ENCODE measurements at regions not wholly inside any gene's neighbourhood (a gene's known extent, or its start where the extent isn't known, plus 50 kb on each side); places are given as distances from the start of the nearest gene placed in this dataset.

- WGBS, 2 donors (ENCODE audit: extremely low coverage in 2 of 2, insufficient read length in 2 of 2, insufficient replicate concordance in 1 of 2): no CpG with 5 or more reads among the region's 1 CpG
- H3K18ac ChIP-seq (ENCODE audit: low read length): no peak overlapping the region
- H3K4ac ChIP-seq (ENCODE audit: low read length): no peak overlapping the region
- no peak overlapping the region for H4K91ac ChIP-seq (ENCODE audit: low read depth, low read length, poor library complexity)
- H3K23ac ChIP-seq (ENCODE audit: low read depth, low read length, poor library complexity): no peak overlapping the region
- no peak for DNase-seq (ENCODE audit: low spot score)
- no peak overlapping the region for H2BK15ac ChIP-seq (ENCODE audit: low read length)
- no peaks in the 10 kb centered on the region for H3K36me3 ChIP-seq (replicated peaks in 1 of 2; ENCODE audit: control insufficient read depth in 2 of 2, insufficient read depth in 2 of 2, low read length in 2 of 2)
- H2AK5ac ChIP-seq (ENCODE audit: low read depth, low read length): no peak overlapping the region
- no peak overlapping the region for H2BK5ac ChIP-seq (ENCODE audit: low read length)
- H4K8ac ChIP-seq (ENCODE audit: low read depth, low read length): no peak overlapping the region
- H3K14ac ChIP-seq (ENCODE audit: low read length): no peak overlapping the region
- H3K27ac ChIP-seq (replicated peaks; ENCODE audit: low read length): no peak overlapping the region
- H3K27me3 ChIP-seq (ENCODE audit: control insufficient read depth in 3 of 3, insufficient read depth in 3 of 3, low read depth in 1 of 3, low read length in 3 of 3): no peaks in the 10 kb centered on the region
- no peak overlapping the region for H3K4me2 ChIP-seq (ENCODE audit: insufficient read depth, low read length, poor library complexity, severe bottlenecking)
- no peak overlapping the region for H2AFZ ChIP-seq (ENCODE audit: low read length)
- no peak overlapping the region for H2BK12ac ChIP-seq (ENCODE audit: low read length)
- H3K9me3 ChIP-seq (replicated peaks in 1 of 2; ENCODE audit: control insufficient read depth in 2 of 2, insufficient read depth in 1 of 2, low read depth in 1 of 2, low read length in 2 of 2): no peaks in the 10 kb centered on the region
- no peaks in the 10 kb centered on the region for H3K4me1 ChIP-seq (ENCODE audit: control insufficient read depth in 2 of 2, insufficient read depth in 1 of 2, low read depth in 1 of 2, low read length in 2 of 2)
- H3K4me3 ChIP-seq (ENCODE audit: low read length in 2 of 2): no peak overlapping the region
- H2BK120ac ChIP-seq (ENCODE audit: low read depth, low read length): no peak overlapping the region
- no peak overlapping the region for H3K9ac ChIP-seq (ENCODE audit: low read depth, low read length, poor library complexity)
- H3K79me1 ChIP-seq (ENCODE audit: low read depth, low read length): no peaks in the 10 kb centered on the region
These were observed 62.8 kb upstream of the C1orf87 start for GRCh38 chr1:60136395-60136794.

- no peak overlapping the region for H3K14ac ChIP-seq (ENCODE audit: low read length)
- no peak for DNase-seq (ENCODE audit: low spot score)
- no peak overlapping the region for H3K4me3 ChIP-seq (ENCODE audit: low read length in 2 of 2)
- H3K4ac ChIP-seq (ENCODE audit: low read length): no peak overlapping the region
- H2AK5ac ChIP-seq (ENCODE audit: low read depth, low read length): no peak overlapping the region
- no peak overlapping the region for H3K27ac ChIP-seq (replicated peaks; ENCODE audit: low read length)
- H2BK120ac ChIP-seq (ENCODE audit: low read depth, low read length): no peak overlapping the region
- no peak overlapping the region for H2BK5ac ChIP-seq (ENCODE audit: low read length)
- no peaks in the 10 kb centered on the region for H3K9me3 ChIP-seq (replicated peaks in 1 of 2; ENCODE audit: control insufficient read depth in 2 of 2, insufficient read depth in 1 of 2, low read depth in 1 of 2, low read length in 2 of 2)
- H3K9ac ChIP-seq (ENCODE audit: low read depth, low read length, poor library complexity): no peak overlapping the region
- H2BK12ac ChIP-seq (ENCODE audit: low read length): no peak overlapping the region
- H3K18ac ChIP-seq (ENCODE audit: low read length): no peak overlapping the region
- no peak overlapping the region for H2AFZ ChIP-seq (ENCODE audit: low read length)
- H4K91ac ChIP-seq (ENCODE audit: low read depth, low read length, poor library complexity): no peak overlapping the region
- no peak overlapping the region for H2BK15ac ChIP-seq (ENCODE audit: low read length)
- H3K4me2 ChIP-seq (ENCODE audit: insufficient read depth, low read length, poor library complexity, severe bottlenecking): no peak overlapping the region
- no CpG with 5 or more reads among the region's 2 CpGs for WGBS, 2 donors (ENCODE audit: extremely low coverage in 2 of 2, insufficient read length in 2 of 2, insufficient replicate concordance in 1 of 2)
- H3K23ac ChIP-seq (ENCODE audit: low read depth, low read length, poor library complexity): no peak overlapping the region
- no peaks in the 10 kb centered on the region for H3K4me1 ChIP-seq (ENCODE audit: control insufficient read depth in 2 of 2, insufficient read depth in 1 of 2, low read depth in 1 of 2, low read length in 2 of 2)
- H3K79me1 ChIP-seq (ENCODE audit: low read depth, low read length): no peaks in the 10 kb centered on the region
- H3K27me3 ChIP-seq (ENCODE audit: control insufficient read depth in 3 of 3, insufficient read depth in 3 of 3, low read depth in 1 of 3, low read length in 3 of 3): no peaks in the 10 kb centered on the region
- no peak overlapping the region for H4K8ac ChIP-seq (ENCODE audit: low read depth, low read length)
- no peaks in the 10 kb centered on the region for H3K36me3 ChIP-seq (replicated peaks in 1 of 2; ENCODE audit: control insufficient read depth in 2 of 2, insufficient read depth in 2 of 2, low read length in 2 of 2)
These were observed 61.1 kb upstream of the C1orf87 start for GRCh38 chr1:60134716-60135115.

GRCh38 chr1:60133848-60134247 lies 60.3 kb upstream of the C1orf87 start:
- no peaks in the 10 kb centered on the region for H3K4me1 ChIP-seq (ENCODE audit: control insufficient read depth in 2 of 2, insufficient read depth in 1 of 2, low read depth in 1 of 2, low read length in 2 of 2)
- no peak overlapping the region for H3K4me3 ChIP-seq (ENCODE audit: low read length in 2 of 2)
- no peak overlapping the region for H3K18ac ChIP-seq (ENCODE audit: low read length)
- no peak overlapping the region for H3K4ac ChIP-seq (ENCODE audit: low read length)
- H3K36me3 ChIP-seq (replicated peaks in 1 of 2; ENCODE audit: control insufficient read depth in 2 of 2, insufficient read depth in 2 of 2, low read length in 2 of 2): no peaks in the 10 kb centered on the region
- no peak overlapping the region for H2BK120ac ChIP-seq (ENCODE audit: low read depth, low read length)
- H2AK5ac ChIP-seq (ENCODE audit: low read depth, low read length): no peak overlapping the region
- H3K23ac ChIP-seq (ENCODE audit: low read depth, low read length, poor library complexity): no peak overlapping the region
- H3K27ac ChIP-seq (replicated peaks; ENCODE audit: low read length): no peak overlapping the region
- no peak overlapping the region for H3K9ac ChIP-seq (ENCODE audit: low read depth, low read length, poor library complexity)
- no peaks in the 10 kb centered on the region for H3K27me3 ChIP-seq (ENCODE audit: control insufficient read depth in 3 of 3, insufficient read depth in 3 of 3, low read depth in 1 of 3, low read length in 3 of 3)
- H2AFZ ChIP-seq (ENCODE audit: low read length): no peak overlapping the region
- no peak overlapping the region for H2BK12ac ChIP-seq (ENCODE audit: low read length)
- no peaks in the 10 kb centered on the region for H3K9me3 ChIP-seq (replicated peaks in 1 of 2; ENCODE audit: control insufficient read depth in 2 of 2, insufficient read depth in 1 of 2, low read depth in 1 of 2, low read length in 2 of 2)
- H3K14ac ChIP-seq (ENCODE audit: low read length): no peak overlapping the region
- H3K4me2 ChIP-seq (ENCODE audit: insufficient read depth, low read length, poor library complexity, severe bottlenecking): no peak overlapping the region
- H4K91ac ChIP-seq (ENCODE audit: low read depth, low read length, poor library complexity): no peak overlapping the region
- no peak for DNase-seq (ENCODE audit: low spot score)
- H3K79me1 ChIP-seq (ENCODE audit: low read depth, low read length): no peaks in the 10 kb centered on the region
- no peak overlapping the region for H4K8ac ChIP-seq (ENCODE audit: low read depth, low read length)
- H2BK15ac ChIP-seq (ENCODE audit: low read length): no peak overlapping the region
- H2BK5ac ChIP-seq (ENCODE audit: low read length): no peak overlapping the region

- no peaks in the 10 kb centered on the region for H3K36me3 ChIP-seq (replicated peaks in 1 of 2; ENCODE audit: control insufficient read depth in 2 of 2, insufficient read depth in 2 of 2, low read length in 2 of 2)
- DNase-seq (ENCODE audit: low spot score): no peak
- H3K4me1 ChIP-seq (ENCODE audit: control insufficient read depth in 2 of 2, insufficient read depth in 1 of 2, low read depth in 1 of 2, low read length in 2 of 2): no peaks in the 10 kb centered on the region
- H4K8ac ChIP-seq (ENCODE audit: low read depth, low read length): no peak overlapping the region
- H4K91ac ChIP-seq (ENCODE audit: low read depth, low read length, poor library complexity): no peak overlapping the region
- H3K9me3 ChIP-seq (replicated peaks in 1 of 2; ENCODE audit: control insufficient read depth in 2 of 2, insufficient read depth in 1 of 2, low read depth in 1 of 2, low read length in 2 of 2): no peaks in the 10 kb centered on the region
- H2AK5ac ChIP-seq (ENCODE audit: low read depth, low read length): no peak overlapping the region
- no peak overlapping the region for H2BK15ac ChIP-seq (ENCODE audit: low read length)
- H3K4me3 ChIP-seq (ENCODE audit: low read length in 2 of 2): no peak overlapping the region
- no peak overlapping the region for H3K18ac ChIP-seq (ENCODE audit: low read length)
- H3K9ac ChIP-seq (ENCODE audit: low read depth, low read length, poor library complexity): no peak overlapping the region
- H3K14ac ChIP-seq (ENCODE audit: low read length): no peak overlapping the region
- H2AFZ ChIP-seq (ENCODE audit: low read length): no peak overlapping the region
- H3K4ac ChIP-seq (ENCODE audit: low read length): no peak overlapping the region
- no peak overlapping the region for H3K23ac ChIP-seq (ENCODE audit: low read depth, low read length, poor library complexity)
- H2BK120ac ChIP-seq (ENCODE audit: low read depth, low read length): no peak overlapping the region
- no peak overlapping the region for H2BK5ac ChIP-seq (ENCODE audit: low read length)
- H3K79me1 ChIP-seq (ENCODE audit: low read depth, low read length): no peaks in the 10 kb centered on the region
- no peaks in the 10 kb centered on the region for H3K27me3 ChIP-seq (ENCODE audit: control insufficient read depth in 3 of 3, insufficient read depth in 3 of 3, low read depth in 1 of 3, low read length in 3 of 3)
- no CpG with 5 or more reads among the region's 9 CpGs for WGBS, 2 donors (ENCODE audit: extremely low coverage in 2 of 2, insufficient read length in 2 of 2, insufficient replicate concordance in 1 of 2)
- H3K27ac ChIP-seq (replicated peaks; ENCODE audit: low read length): no peak overlapping the region
- H2BK12ac ChIP-seq (ENCODE audit: low read length): no peak overlapping the region
- H3K4me2 ChIP-seq (ENCODE audit: insufficient read depth, low read length, poor library complexity, severe bottlenecking): no peak overlapping the region
These were observed 59.6 kb upstream of the C1orf87 start for GRCh38 chr1:60133000-60133673.
